ENCODE measurements at regions not wholly inside any gene's neighbourhood (a gene's known extent, or its start where the extent isn't known, plus 50 kb on each side); places are given as distances from the start of the nearest gene placed in this dataset.

- TF ChIP-seq ELF4 (IDR thresholded peaks at IDR 0.05) (no peak), SUZ12 (IDR thresholded peaks at IDR 0.05) (no peak), ARNT (IDR thresholded peaks at IDR 0.05) (no peak), FOXA1 (IDR thresholded peaks at IDR 0.05) (no peak), FOXK2 (IDR thresholded peaks at IDR 0.05) (no peak), CTBP1 (IDR thresholded peaks at IDR 0.05; ENCODE audit: borderline replicate concordance) (no peak), HDGF (IDR thresholded peaks at IDR 0.05; ENCODE audit: borderline replicate concordance) (no peak), FOXM1 (IDR thresholded peaks at IDR 0.05; ENCODE audit: borderline replicate concordance) (no peak), L3MBTL2 (conservative IDR thresholded peaks at IDR 0.05) (no peak), BHLHE40 (IDR thresholded peaks at IDR 0.05; ENCODE audit: borderline replicate concordance) (no peak), LEF1 (IDR thresholded peaks at IDR 0.05; ENCODE audit: borderline replicate concordance) (no peak), TARDBP (IDR thresholded peaks at IDR 0.05) (no peak), NFRKB (IDR thresholded peaks at IDR 0.05) (no peak), ZNF384 (IDR thresholded peaks at IDR 0.05) (no peak)
- DNase-seq (ENCODE audit: extremely low spot score), result no peak
- CTCF ChIA-PET, result no interaction called here
- POLR2A ChIA-PET, result no interaction called here
Measured at GRCh38 chr11:130801333-130802122, 114.8 kb downstream of the SNX19 start.

GRCh38 chr11:130802567-130802966 is 113.7 kb downstream of the SNX19 start:
- ChIA-PET CTCF (no interaction called here), POLR2A (no interaction called here)
- TF ChIP-seq CTBP1 (IDR thresholded peaks at IDR 0.05; ENCODE audit: borderline replicate concordance) (no peak), LEF1 (IDR thresholded peaks at IDR 0.05; ENCODE audit: borderline replicate concordance) (no peak), ARNT (IDR thresholded peaks at IDR 0.05) (no peak), SUZ12 (IDR thresholded peaks at IDR 0.05) (no peak), ELF4 (IDR thresholded peaks at IDR 0.05) (no peak), NFRKB (IDR thresholded peaks at IDR 0.05) (no peak), HDGF (IDR thresholded peaks at IDR 0.05; ENCODE audit: borderline replicate concordance) (no peak), SP1 (IDR thresholded peaks at IDR 0.05) (no peak), TARDBP (IDR thresholded peaks at IDR 0.05) (no peak)
- DNase-seq (ENCODE audit: extremely low spot score), result no peak

GRCh38 chr11:130804306-130805076 is 111.8 kb downstream of the SNX19 start:
- no peak for DNase-seq (ENCODE audit: extremely low spot score)
- CTCF ChIA-PET, result interaction anchor here (1.1 kb wide), 1 partner anchor 17 kb away, joined by 3 read pairs; no protein-coding TSS in a partner anchor
- POLR2A ChIA-PET, result no interaction called here
- no peak for TF ChIP-seq L3MBTL2 (conservative IDR thresholded peaks at IDR 0.05)
- no peak for TF ChIP-seq SUZ12 (IDR thresholded peaks at IDR 0.05)
- no peak for TF ChIP-seq HDGF (IDR thresholded peaks at IDR 0.05; ENCODE audit: borderline replicate concordance)
- TF ChIP-seq ELF4 (IDR thresholded peaks at IDR 0.05), result no peak
- TF ChIP-seq PKNOX1 (IDR thresholded peaks at IDR 0.05), result no peak
- TF ChIP-seq ZNF384 (IDR thresholded peaks at IDR 0.05), result no peak
- TF ChIP-seq LEF1 (IDR thresholded peaks at IDR 0.05; ENCODE audit: borderline replicate concordance), result no peak

- ChIA-PET CTCF (no interaction called here), POLR2A (no interaction called here)
- no peak for DNase-seq (ENCODE audit: extremely low spot score)
- no peak for TF ChIP-seq FOXK2 (IDR thresholded peaks at IDR 0.05)
- no peak for TF ChIP-seq L3MBTL2 (conservative IDR thresholded peaks at IDR 0.05)
- TF ChIP-seq TARDBP (IDR thresholded peaks at IDR 0.05), result no peak
- no peak for TF ChIP-seq SUZ12 (IDR thresholded peaks at IDR 0.05)
- TF ChIP-seq FOXM1 (IDR thresholded peaks at IDR 0.05; ENCODE audit: borderline replicate concordance), result no peak
- no peak for TF ChIP-seq ELF4 (IDR thresholded peaks at IDR 0.05)
- no peak for TF ChIP-seq ARNT (IDR thresholded peaks at IDR 0.05)
- no peak for TF ChIP-seq FOXA1 (IDR thresholded peaks at IDR 0.05)
- no peak for TF ChIP-seq HDGF (IDR thresholded peaks at IDR 0.05; ENCODE audit: borderline replicate concordance)
- TF ChIP-seq SP1 (IDR thresholded peaks at IDR 0.05), result no peak
- no peak for TF ChIP-seq LEF1 (IDR thresholded peaks at IDR 0.05; ENCODE audit: borderline replicate concordance)
- no peak for TF ChIP-seq BHLHE40 (IDR thresholded peaks at IDR 0.05; ENCODE audit: borderline replicate concordance)
- no peak for TF ChIP-seq PKNOX1 (IDR thresholded peaks at IDR 0.05)
- no peak for TF ChIP-seq CTBP1 (IDR thresholded peaks at IDR 0.05; ENCODE audit: borderline replicate concordance)
- no peak for TF ChIP-seq NFRKB (IDR thresholded peaks at IDR 0.05)
- no peak for TF ChIP-seq ZNF384 (IDR thresholded peaks at IDR 0.05)
Measured at GRCh38 chr11:130806746-130807145, 109.5 kb downstream of the SNX19 start.

- CTCF ChIA-PET, result no interaction called here
- POLR2A ChIA-PET, result no interaction called here
- no peak for TF ChIP-seq FOXK2 (IDR thresholded peaks at IDR 0.05)
- no peak for TF ChIP-seq ARNT (IDR thresholded peaks at IDR 0.05)
- no peak for TF ChIP-seq PKNOX1 (IDR thresholded peaks at IDR 0.05)
- TF ChIP-seq TARDBP (IDR thresholded peaks at IDR 0.05), result no peak
- TF ChIP-seq SUZ12 (IDR thresholded peaks at IDR 0.05), result no peak
- TF ChIP-seq SP1 (IDR thresholded peaks at IDR 0.05), result no peak
- TF ChIP-seq L3MBTL2 (conservative IDR thresholded peaks at IDR 0.05), result no peak
- no peak for TF ChIP-seq FOXA1 (IDR thresholded peaks at IDR 0.05)
- TF ChIP-seq BHLHE40 (IDR thresholded peaks at IDR 0.05; ENCODE audit: borderline replicate concordance), result no peak
- no peak for TF ChIP-seq NFRKB (IDR thresholded peaks at IDR 0.05)
- DNase-seq (ENCODE audit: extremely low spot score), result no peak
Measured at GRCh38 chr11:130808541-130808940, 107.7 kb downstream of the SNX19 start.

- ChIA-PET POLR2A (no interaction called here), CTCF (no interaction called here)
- TF ChIP-seq PKNOX1 (IDR thresholded peaks at IDR 0.05), result no peak
- TF ChIP-seq BHLHE40 (IDR thresholded peaks at IDR 0.05; ENCODE audit: borderline replicate concordance), result no peak
- no peak for TF ChIP-seq FOXK2 (IDR thresholded peaks at IDR 0.05)
- TF ChIP-seq FOXM1 (IDR thresholded peaks at IDR 0.05; ENCODE audit: borderline replicate concordance), result no peak
- TF ChIP-seq CTBP1 (IDR thresholded peaks at IDR 0.05; ENCODE audit: borderline replicate concordance), result no peak
- TF ChIP-seq L3MBTL2 (conservative IDR thresholded peaks at IDR 0.05), result no peak
- TF ChIP-seq HDGF (IDR thresholded peaks at IDR 0.05; ENCODE audit: borderline replicate concordance), result no peak
- TF ChIP-seq ARNT (IDR thresholded peaks at IDR 0.05), result no peak
- no peak for DNase-seq (ENCODE audit: extremely low spot score)
Measured at GRCh38 chr11:130813196-130813595, 103.1 kb downstream of the SNX19 start.

Data from HEK293T (cell line).